HK-2 (cell line): ENCODE measurements at regions not wholly inside any gene's neighbourhood (a gene's known extent, or its start where the extent isn't known, plus 50 kb on each side); places are given as distances from the start of the nearest gene placed in this dataset.

ENCODE experiments used
- DNase-seq: peaks from one replicate; pipeline ENCODE4 v3.0.0-alpha.2; 2018; ENCODE audit not compliant: unreplicated experiment

DNA sequence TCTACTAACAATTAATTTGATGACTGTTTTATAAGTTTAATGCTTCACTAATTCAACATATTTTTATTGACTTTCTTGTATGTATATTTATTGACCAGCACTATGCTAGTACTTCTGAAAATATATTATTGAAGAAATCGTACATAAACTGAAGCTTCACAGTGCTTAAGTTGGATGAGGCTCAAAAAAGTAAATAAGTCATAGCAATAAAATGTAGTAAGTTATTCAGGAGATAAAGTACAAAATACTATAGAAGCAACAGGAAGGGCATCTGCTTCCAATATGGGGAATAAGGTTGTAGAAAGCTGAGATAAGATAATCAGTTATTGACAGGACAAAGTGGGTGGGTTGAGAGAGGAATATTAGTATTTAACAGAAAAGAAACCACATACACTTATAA is 944.9 kb upstream of the MIR17HG start:
- no peak for DNase-seq

DNA sequence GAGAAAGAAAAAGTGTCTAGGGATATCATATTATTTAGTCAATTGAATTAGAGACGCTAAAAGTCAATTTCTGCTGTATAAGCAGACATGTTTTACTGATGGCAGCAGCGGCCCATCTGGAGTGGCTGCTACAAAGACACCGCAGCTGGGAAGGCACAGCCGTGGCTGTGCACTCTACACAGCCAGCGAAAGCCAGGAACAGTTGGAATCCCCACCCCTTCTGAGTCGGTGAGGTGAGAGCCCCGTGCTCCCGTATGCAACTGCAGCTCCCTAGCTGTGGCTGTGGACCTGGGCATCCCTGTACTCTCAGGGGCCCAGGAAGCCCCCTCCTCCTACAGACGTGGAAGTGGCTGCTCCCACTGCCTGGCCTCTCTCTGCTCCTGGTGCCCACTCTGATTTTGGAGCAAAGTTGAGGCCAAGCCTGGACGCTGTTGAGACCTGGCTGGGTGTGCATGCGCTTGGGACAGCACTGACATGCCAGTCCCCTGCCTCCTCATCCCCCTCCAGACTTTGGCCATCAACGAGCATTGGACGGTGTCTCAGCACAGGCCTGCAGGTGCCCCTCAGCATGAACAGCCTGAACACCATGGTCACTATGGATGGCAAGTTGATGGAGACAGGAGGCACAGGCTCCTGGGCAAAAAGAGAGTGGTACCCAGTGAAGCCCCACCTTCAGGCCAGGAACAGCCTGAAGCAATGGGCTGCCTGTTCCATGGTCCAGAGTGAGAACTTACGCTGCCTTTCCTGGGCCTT is 944.0 kb upstream of the MIR17HG start:
- DNase-seq = no peak

- DNase-seq = no peak
These were observed 942.2 kb upstream of the MIR17HG start for GRCh38 chr13:90405301-90405700.

- DNase-seq = no peak
These were observed 934.5 kb upstream of the MIR17HG start for GRCh38 chr13:90412980-90413379.

DNA sequence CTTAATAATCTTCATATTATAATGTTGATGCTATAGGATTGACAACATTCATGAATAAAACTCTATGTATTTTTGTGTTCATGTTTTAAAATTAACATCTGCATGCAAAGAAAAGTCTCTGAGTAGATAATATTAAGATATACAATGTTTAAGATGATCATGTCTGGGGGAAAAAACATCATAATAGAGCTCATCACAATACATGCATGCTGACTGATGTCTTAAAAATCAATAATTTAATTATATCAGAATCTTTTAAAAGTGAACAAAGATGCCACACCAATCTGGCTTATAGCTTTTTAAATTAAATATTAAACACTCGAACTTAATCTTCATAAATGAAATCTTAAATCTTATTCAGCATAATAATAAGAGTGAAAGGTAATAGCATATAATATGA is 933.9 kb upstream of the MIR17HG start:
- DNase-seq = no peak

DNA sequence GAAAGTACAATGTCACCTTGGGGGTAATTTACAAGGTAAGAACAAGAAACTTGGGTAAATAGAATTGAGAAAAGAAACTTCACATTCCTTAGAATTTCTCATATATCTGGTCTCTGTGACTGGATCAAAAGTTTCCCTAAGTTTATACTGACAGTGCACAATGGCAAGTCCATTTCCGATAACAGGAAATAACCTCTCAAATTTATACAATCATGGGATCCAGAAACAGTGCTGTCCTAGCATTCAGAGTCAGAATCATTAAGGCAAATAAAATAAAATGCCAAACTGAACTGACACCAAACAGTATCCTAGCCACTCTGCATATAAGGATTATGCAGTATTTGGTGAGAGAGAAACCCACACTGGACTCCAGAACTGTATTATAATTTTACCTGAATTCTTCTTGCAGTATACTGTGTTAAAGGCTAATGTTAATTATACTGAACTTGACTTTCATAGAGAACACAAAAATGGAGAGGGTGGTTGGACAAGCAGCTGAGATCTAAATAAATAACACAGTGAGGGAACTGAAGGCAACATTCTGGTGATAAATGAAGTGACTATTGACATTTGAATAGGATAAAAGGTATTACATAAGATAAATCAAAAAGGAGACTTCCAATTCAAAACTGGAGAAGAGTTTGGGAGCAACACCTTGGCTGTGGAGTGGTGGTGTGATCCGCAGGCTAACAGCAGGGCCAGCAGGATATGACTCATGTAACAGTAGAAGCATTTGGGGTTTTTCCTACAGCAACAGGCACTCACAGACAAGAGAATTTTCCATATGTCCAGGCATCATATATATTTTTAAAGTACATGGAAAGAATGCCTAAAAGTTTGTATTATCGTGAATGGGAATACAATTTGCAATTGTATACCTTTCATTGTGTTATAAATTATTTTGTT is 932.5 kb upstream of the MIR17HG start:
- peak; percentile 14 for DNase-seq

DNA sequence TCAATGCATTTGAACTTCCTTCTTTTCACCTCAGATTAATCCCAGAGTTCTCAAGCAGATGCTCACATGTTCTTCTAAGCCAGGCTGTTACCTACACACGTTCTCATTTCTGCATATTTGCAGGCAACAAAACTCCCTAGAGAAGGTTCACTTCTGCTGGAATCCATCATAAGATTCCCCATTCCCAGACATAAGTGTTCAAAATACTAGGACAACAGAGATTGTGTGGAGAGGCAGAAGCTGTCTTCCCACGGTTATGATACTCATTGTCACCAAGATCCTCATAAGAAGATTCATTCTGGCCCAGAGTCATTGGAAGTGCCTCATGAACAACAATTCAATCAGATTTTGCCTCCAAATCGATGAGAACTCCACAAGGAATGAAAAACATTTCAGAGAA is 931.6 kb upstream of the MIR17HG start:
- no peak for DNase-seq

DNA sequence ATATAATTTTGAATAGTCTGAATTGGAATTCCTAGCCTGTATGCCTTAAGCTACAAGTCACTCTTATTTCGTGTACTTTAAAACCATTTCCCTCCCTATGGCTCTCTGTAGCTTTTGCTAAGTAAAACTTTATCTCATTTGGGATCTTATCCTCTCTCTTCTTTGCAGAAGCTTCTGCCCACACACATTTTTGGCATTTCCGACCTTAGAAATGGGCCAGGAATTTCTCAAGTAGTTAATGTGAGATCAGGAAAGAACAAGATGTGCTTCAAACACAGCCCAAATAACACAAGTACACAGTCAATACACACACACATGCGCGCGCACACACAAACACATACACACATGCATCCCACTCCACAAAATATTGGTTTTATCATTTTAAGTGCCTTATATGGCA is 931.0 kb upstream of the MIR17HG start:
- no peak for DNase-seq

- DNase-seq = no peak
These were observed 930.5 kb upstream of the MIR17HG start for GRCh38 chr13:90416938-90417337.

- no peak for DNase-seq
These were observed 926.8 kb upstream of the MIR17HG start for GRCh38 chr13:90420683-90421082.

DNA sequence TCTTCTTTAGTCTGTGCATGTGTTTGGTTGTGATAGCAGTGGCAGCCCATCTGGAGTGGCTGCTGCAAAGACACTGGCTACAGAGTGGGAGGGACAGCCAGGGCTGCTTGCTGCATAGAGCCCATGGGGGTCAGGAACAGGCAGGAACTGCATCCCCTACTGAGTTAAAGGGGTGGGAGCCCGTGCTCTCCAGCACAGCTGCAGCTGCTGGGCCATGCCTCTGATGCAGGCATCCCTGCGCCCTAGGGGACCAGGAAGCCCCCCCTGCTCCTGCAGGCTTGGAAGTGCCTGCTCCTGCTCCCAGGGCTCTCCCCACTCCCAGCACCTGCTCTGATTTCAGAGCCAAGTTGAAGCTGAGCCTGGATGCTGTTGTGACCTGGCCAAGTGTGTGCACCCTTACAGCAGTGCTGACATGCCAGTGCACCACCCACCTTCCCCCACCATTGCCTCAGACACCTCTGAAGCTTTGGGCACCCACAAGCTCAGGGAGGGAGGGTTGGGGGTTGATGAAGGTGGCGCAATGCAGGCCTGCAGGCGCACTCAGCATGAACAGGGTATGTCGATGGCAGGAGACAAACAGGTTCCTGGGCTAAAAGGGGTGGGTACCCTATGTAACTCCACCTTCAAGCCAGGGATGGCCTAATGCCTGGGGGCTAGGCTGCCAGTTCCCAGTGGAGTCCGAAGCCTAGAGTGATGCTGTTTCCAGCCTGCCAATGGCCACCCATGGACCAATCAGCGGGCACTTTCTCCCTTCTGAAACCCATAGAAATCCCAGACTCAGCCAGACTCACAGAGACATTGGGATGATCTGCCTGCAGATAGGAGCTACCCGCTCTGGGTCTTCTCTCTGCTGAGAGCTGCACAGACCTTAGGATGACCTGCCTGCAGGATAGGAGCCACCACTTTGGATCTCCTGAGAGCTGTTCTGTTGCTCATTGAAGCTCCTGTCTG is 919.9 kb upstream of the MIR17HG start:
- no peak for DNase-seq

DNA sequence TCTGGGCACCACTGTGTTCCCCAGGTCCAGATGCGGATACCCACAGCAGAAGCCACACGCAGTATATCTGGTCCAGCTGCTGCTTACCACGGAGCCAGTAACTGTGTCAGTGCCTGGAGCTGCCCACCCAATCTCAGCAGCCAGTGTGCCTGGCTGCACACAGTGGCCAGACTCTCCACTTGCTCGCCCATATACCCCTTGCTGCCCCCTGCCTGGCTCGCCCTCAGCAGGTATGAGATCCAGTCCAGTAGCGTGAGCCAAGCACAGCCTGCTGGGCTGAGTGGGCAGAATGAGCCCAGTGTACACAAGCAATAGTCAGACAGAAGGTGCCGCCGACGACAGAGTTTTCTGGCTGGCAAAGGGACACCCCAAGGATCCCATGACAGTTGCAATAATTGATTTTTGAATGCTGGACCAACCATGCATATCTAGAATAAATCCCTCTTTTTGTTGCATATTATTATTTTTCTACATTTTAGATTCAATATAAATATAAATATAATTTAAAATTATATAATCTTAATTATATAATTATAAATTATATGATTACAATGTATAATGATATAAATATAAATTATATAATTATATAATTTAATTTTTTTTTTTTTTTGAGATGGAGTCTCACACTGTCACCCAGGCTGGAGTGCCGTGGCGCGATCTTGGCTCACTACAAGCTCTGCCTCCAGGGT is 918.8 kb upstream of the MIR17HG start:
- no peak for DNase-seq

DNA sequence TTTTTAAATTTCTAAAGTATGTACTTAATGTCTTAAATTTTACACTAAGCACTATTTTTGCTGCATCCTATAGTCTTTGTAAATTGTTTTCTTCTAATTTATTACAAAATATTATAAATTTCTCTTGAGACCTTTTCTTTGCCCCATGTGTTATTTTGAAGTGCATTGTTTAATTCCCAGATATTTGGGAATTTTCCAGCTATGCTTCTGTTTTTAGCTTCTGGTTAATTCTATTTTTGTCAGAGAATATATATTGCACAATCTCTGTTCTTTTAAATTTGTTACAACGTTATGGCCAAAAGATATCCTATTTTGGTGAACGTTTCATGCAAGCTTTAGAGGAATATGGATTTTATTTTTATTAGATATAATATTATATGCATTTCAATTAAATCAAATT is 917.4 kb upstream of the MIR17HG start:
- no peak for DNase-seq

DNA sequence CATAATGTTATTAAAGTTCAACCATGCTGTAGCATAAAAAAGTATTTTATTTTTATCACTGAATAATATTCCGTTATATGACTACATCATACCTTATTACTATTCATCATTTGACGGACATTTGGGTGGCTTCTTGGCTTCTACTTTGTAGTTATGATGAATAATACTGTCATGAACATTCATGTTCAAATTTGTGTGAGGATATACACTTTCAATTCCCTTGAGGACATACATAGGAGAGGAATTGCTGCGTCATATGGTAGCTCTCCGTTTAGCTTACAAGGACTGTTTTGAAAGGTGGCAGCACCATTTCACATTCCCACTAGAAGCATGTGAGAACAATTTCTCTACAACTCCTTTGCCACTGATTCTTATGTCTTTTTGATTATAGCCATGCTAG is 910.8 kb upstream of the MIR17HG start:
- DNase-seq = no peak

- no peak for DNase-seq
These were observed 908.9 kb upstream of the MIR17HG start for GRCh38 chr13:90438576-90438975.

DNA sequence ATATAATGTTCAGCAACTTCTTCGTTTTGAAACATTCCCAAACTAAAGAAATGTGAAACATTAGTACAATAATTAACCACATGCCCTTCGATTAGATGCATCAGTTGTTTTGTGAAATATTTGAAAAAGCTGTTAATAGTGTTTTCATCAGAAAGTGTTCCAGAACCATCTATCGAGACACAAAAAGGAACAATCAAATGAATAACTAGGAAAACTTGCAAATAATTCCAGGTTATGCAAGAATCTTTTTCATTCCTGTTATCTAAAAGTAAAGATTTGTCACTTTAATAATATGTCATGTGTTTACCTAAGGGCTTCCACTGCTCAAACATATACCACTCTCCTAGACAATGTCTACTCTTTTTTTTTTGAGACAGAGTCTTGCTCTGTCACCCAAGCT is 904.2 kb upstream of the MIR17HG start:
- DNase-seq = no peak

DNA sequence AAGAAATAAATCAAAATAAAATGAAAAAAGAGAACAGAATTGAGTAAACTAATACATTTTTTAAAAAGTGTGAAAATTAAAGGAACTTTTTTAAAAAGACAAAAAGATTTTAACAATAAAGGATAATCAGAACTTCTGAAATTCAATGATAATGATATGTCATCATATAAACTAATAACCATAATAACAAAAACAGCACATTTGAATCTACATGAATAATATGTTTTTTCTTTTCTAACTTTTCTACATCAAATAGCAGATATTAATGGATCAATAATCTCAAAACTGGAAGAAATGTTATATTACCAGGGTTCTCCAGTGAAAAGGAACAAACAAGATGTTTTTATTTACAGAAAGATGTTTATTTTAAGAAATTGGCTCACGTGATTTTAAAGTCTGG is 903.3 kb upstream of the MIR17HG start:
- no peak for DNase-seq

GRCh38 chr13:90445179-90445578 is 902.3 kb upstream of the MIR17HG start:
- peak; percentile 54 for DNase-seq

- no peak for DNase-seq
These were observed 900.3 kb upstream of the MIR17HG start for GRCh38 chr13:90447034-90447733.

- no peak for DNase-seq
These were observed 899.8 kb upstream of the MIR17HG start for GRCh38 chr13:90447734-90448101.
